Sigmoid colon (tissue), 6 donors: ENCODE measurements at regions not wholly inside any gene's neighbourhood (a gene's known extent, or its start where the extent isn't known, plus 50 kb on each side); places are given as distances from the start of the nearest gene placed in this dataset.

Experiments used
- DNase-seq: peaks from one replicate; pipeline ENCODE4 v3.0.0-alpha.2; 2019
- H3K27ac ChIP-seq, 4 donors: fragments of 200-600 bp; sonication (generic); one replicate each; pipeline ENCODE4 v1.5.1; 2016 to 2019; ENCODE audit warnings: mild to moderate bottlenecking in 1 of 4
- H3K27me3 ChIP-seq, 3 donors: fragments of 200-600 bp; sonication (generic); one replicate each; pipeline ENCODE4 v1.5.1; 2019; ENCODE audit warnings: mild to moderate bottlenecking in 1 of 3
- H3K36me3 ChIP-seq, 4 donors: fragments of 200-600 bp; sonication (generic); one replicate each; pipeline ENCODE4 v1.5.1; 2016 to 2019
- H3K4me1 ChIP-seq, 4 donors: fragments of 200-600 bp; sonication (generic); one replicate each; pipeline ENCODE4 v1.5.1; 2017 to 2019
- H3K4me3 ChIP-seq, 4 donors: fragments of 200-600 bp; sonication (generic); one replicate each; pipeline ENCODE4 v1.5.1; 2017 to 2019; ENCODE audit warnings: mild to moderate bottlenecking in 2 of 4, moderate library complexity in 1 of 4
- H3K9me3 ChIP-seq, 4 donors: fragments of 200-600 bp in 3 of 4; sonication (generic) in 3 of 4; one replicate each; pipeline versions ENCODE4 v1.5.1 to v1.6.1; 2013 to 2019
- EP300 ChIP-seq, 4 donors: sonication (generic); formaldehyde crosslinking; IDR thresholded peaks; one replicate each; pipeline ENCODE4 v1.6.1; 2017; ENCODE audit warnings: antibody characterized with exemption in 4 of 4
- POLR2A ChIP-seq, 2 donors: fragments of 450-650 bp; IDR thresholded peaks; one replicate each; pipeline ENCODE4 v1.6.1; 2016; ENCODE audit warnings: antibody characterized with exemption in 2 of 2, mild to moderate bottlenecking in 2 of 2, moderate library complexity in 2 of 2
- POLR2AphosphoS5 ChIP-seq, 4 donors: sonication (generic); formaldehyde crosslinking; IDR thresholded peaks; one replicate each; pipeline ENCODE4 v1.6.1; 2017; ENCODE audit warnings: antibody characterized with exemption in 4 of 4
- WGBS, 2 donors: extraction: QIAGEN DNeasy Blood & Tissue Kit; methylation state at CpG; one replicate each; pipeline ENCODE4 v1.1.7; 2013; 5-methylcytosine and 5-hydroxymethylcytosine counted together
- intact Hi-C: fragments of 100-400 bp; cut with DNase I; formaldehyde crosslinking; loops from one replicate; pipeline ENCODE4 v1.15.1; 2023
- TF ChIP-seq, protein P1 (sequence below), 4 experiments: fragments of 450-650 bp in 3 of 4; fragments of 200-600 bp in 1 of 4; IDR thresholded peaks; one replicate each; pipeline ENCODE4 v1.5.1; 2016 to 2019; ENCODE audit warnings: antibody characterized with exemption in 4 of 4, mild to moderate bottlenecking in 3 of 4, moderate library complexity in 2 of 4
- donor health status: healthy with polysubstance abuse.
- donor health status: healthy.

DNA sequence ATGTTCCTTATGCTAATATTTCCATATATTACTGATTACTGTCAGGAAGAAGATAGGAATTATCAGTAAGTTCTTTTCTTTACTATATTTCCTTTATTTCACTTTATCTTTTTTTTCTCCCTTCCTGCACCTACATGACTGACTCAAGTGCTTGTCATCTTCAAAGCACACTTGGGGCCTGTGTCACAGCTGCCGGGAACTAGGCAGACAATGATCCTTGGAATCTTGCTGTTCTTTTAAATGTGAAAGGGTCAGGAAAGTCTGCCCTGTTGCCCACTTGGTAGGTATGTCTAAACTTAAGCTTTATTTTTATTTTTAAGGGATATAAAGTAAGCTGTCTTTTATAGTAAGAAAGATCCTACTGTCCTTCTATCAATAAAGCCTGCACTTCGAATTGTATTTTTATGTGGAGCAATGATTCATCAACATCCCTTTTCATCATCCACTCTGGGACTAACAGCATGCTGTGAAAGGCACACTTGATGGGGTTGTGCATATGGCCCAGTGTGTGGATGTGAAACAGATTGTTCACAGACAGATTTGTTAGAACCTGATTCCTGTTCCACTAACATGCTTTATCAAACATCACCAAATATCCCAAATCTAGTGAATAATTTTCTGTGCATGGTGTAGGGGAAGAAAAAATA is 556.9 kb downstream of the DNAJB9 start:
- H3K27ac ChIP-seq: no peak overlapping the region
- no peaks in the 10 kb centered on the region for H3K27me3 ChIP-seq
- H3K36me3 ChIP-seq: no peaks in the 10 kb centered on the region
- 39 to 59% methylated on average over 2 of the region's 2 CpGs for WGBS, 2 donors
- no peak overlapping the region for H3K4me3 ChIP-seq
- H3K9me3 ChIP-seq: no peaks in the 10 kb centered on the region
- H3K4me1 ChIP-seq: no peaks in the 10 kb centered on the region
- intact Hi-C loops: no loop called here
- TF ChIP-seq EP300 (IDR thresholded peaks at IDR 0.05) (no peak), POLR2AphosphoS5 (IDR thresholded peaks at IDR 0.05) (no peak), POLR2A (IDR thresholded peaks at IDR 0.05) (no peak)
- TF ChIP-seq, protein P1, sequence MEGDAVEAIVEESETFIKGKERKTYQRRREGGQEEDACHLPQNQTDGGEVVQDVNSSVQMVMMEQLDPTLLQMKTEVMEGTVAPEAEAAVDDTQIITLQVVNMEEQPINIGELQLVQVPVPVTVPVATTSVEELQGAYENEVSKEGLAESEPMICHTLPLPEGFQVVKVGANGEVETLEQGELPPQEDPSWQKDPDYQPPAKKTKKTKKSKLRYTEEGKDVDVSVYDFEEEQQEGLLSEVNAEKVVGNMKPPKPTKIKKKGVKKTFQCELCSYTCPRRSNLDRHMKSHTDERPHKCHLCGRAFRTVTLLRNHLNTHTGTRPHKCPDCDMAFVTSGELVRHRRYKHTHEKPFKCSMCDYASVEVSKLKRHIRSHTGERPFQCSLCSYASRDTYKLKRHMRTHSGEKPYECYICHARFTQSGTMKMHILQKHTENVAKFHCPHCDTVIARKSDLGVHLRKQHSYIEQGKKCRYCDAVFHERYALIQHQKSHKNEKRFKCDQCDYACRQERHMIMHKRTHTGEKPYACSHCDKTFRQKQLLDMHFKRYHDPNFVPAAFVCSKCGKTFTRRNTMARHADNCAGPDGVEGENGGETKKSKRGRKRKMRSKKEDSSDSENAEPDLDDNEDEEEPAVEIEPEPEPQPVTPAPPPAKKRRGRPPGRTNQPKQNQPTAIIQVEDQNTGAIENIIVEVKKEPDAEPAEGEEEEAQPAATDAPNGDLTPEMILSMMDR (IDR thresholded peaks at IDR 0.05): no peak
- no peak for DNase-seq

DNA sequence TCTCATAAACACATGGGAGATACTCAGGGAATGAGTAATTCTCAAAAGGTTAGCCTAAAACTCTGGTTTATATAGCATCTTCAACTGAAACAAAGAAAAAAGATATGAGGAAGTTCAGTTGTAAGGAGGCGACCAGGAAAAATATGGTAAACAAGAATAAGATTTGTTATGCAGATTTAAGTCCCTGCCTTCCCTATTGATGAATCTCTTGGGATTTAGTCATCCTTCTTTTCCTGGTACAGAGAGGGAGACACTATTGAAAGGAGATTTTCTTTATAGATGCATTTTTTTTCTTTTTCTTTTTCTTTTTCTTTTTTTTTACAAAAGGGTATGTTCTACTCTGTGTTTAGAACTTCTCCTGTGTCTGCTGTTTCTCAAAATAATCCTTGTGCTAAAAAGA is 557.5 kb downstream of the DNAJB9 start:
- H3K4me3 ChIP-seq: no peak overlapping the region
- no peaks in the 10 kb centered on the region for H3K36me3 ChIP-seq
- TF ChIP-seq EP300 (IDR thresholded peaks at IDR 0.05) (no peak), POLR2AphosphoS5 (IDR thresholded peaks at IDR 0.05) (no peak), POLR2A (IDR thresholded peaks at IDR 0.05) (no peak)
- TF ChIP-seq, protein P1 (IDR thresholded peaks at IDR 0.05): no peak
- no peak overlapping the region for H3K27ac ChIP-seq
- no peak for DNase-seq
- 67 to 71% methylated on average over 1 of the region's 1 CpG for WGBS, 2 donors
- H3K4me1 ChIP-seq: no peaks in the 10 kb centered on the region
- H3K9me3 ChIP-seq: no peaks in the 10 kb centered on the region
- intact Hi-C loops: no loop called here
- H3K27me3 ChIP-seq: no peaks in the 10 kb centered on the region

DNA sequence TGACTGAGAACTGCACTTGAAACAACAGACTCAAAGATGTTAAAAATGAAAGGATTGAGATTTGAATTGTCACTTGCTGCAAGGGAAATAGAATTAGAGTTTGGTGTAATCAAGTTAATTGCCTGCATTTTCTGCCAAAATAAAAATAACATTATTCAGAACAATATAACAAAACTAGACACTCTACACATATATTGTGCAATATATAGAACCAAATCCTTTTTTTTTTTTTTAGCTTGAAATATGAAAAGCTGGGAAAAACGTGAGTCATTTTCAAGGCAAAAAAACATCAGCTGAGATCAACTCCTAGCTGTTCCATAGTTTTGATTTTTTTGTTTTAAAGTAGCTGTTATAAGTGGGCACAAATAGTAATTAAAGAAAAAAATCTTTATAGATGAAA is 561.5 kb downstream of the DNAJB9 start:
- Histone ChIP-seq H3K9me3 (peaks cover 0 to 8% (median 1%) of the 10 kb centered on the region in 4 donors), H3K27me3 (no peaks in the 10 kb centered on the region), H3K27ac (no peak overlapping the region), H3K4me3 (no peak overlapping the region), H3K36me3 (no peaks in the 10 kb centered on the region), H3K4me1 (no peaks in the 10 kb centered on the region)
- no peak for DNase-seq
- intact Hi-C loops: no loop called here
- 32 to 55% methylated on average over 1 of the region's 1 CpG for WGBS, 2 donors
- TF ChIP-seq POLR2AphosphoS5 (IDR thresholded peaks at IDR 0.05): no peak
- TF ChIP-seq, protein P1 (IDR thresholded peaks at IDR 0.05): no peak
- TF ChIP-seq EP300 (IDR thresholded peaks at IDR 0.05): no peak

DNA sequence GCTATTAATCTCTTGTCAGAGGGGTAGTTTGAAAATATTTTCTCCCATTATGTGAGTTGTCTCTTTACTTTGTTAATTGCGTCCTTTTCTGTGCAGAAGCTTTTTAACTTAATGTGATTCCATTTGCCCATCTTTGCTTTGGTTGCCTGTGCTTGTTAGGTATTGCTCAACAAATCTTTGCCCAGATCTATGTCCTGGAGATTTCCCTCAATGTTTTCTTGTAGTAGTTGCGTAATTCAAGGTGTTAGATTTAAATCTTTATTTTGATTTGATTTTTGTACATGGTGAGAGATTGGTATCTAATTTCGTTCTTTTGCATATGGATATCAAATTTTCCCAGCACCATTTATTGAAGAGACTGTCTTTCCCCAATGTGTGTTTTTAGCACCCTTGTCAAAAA is 567.2 kb downstream of the DNAJB9 start:
- no peaks in the 10 kb centered on the region for H3K36me3 ChIP-seq

More for the DNA sequence above, 567.2 kb downstream of the DNAJB9 start:
- no peak for DNase-seq
- H3K4me3 ChIP-seq: no peak overlapping the region
- no peaks in the 10 kb centered on the region for H3K4me1 ChIP-seq
- no peaks in the 10 kb centered on the region for H3K27me3 ChIP-seq
- H3K9me3 ChIP-seq: peaks cover 0 to 8% (median 1%) of the 10 kb centered on the region in 4 donors
- WGBS, 2 donors: 86 to 90% methylated on average over 3 of the region's 3 CpGs
- H3K27ac ChIP-seq: no peak overlapping the region
- intact Hi-C loops: no loop called here
- TF ChIP-seq, protein P1 (IDR thresholded peaks at IDR 0.05): no peak
- TF ChIP-seq POLR2A (IDR thresholded peaks at IDR 0.05) (no peak), POLR2AphosphoS5 (IDR thresholded peaks at IDR 0.05) (no peak), EP300 (IDR thresholded peaks at IDR 0.05) (no peak)
